ENCODE measurements at regions not wholly inside any gene's neighbourhood (a gene's known extent, or its start where the extent isn't known, plus 50 kb on each side); places are given as distances from the start of the nearest gene placed in this dataset.

- TF ChIP-seq CTCF (IDR thresholded peaks at IDR 0.05; ENCODE audit: poor library complexity, severe bottlenecking) (no peak), POLR2AphosphoS5 (IDR thresholded peaks at IDR 0.05) (peak; percentile 71), MXI1 (conservative IDR thresholded peaks at IDR 0.05; ENCODE audit: poor library complexity, severe bottlenecking) (no peak), TAF1 (IDR thresholded peaks at IDR 0.05; ENCODE audit: low read depth) (no peak)
These were observed 102.7 kb upstream of the PCDH15 start for GRCh38 chr10:54903745-54904144.

All from neural cell (in vitro differentiated cells).